CD14-positive monocyte (primary cell): ENCODE measurements at regions not wholly inside any gene's neighbourhood (a gene's known extent, or its start where the extent isn't known, plus 50 kb on each side); places are given as distances from the start of the nearest gene placed in this dataset.
A peak's percentile ranks its signal among the peaks of the same experiment; 100 is the strongest.

Source experiments
- DNase-seq, 3 donors: peaks; one replicate each; pipeline ENCODE4 v3.0.0-alpha.2; 2011 to 2022
- H2AFZ ChIP-seq: 2 replicates; pipeline ENCODE4 v1.6.0; 2012; ENCODE audit warnings: mild to moderate bottlenecking, low read depth, low read length, inconsistent platforms; ENCODE audit not compliant: insufficient read depth, poor library complexity, severe bottlenecking
- H3K27ac ChIP-seq, 2 donors: 1 replicate in 1 of 2; 2 replicates in 1 of 2; pipeline ENCODE4 v1.5.1; 2012 to 2013; ENCODE audit warnings: low read length in 2 of 2, control low read depth in 1 of 2, inconsistent platforms in 1 of 2, low read depth in 1 of 2, mild to moderate bottlenecking in 1 of 2
- H3K27me3 ChIP-seq, 2 donors: one replicate each; pipeline versions ENCODE4 v1.6.0 to v1.6.1; 2011 to 2013; ENCODE audit warnings: low read length in 2 of 2; ENCODE audit not compliant: control insufficient read depth in 2 of 2, insufficient read depth in 2 of 2
- H3K36me3 ChIP-seq, 2 donors: replicated peaks in 1 of 2; 1 replicate in 1 of 2; 2 replicates in 1 of 2; pipeline versions ENCODE4 v1.5.1 to v1.6.1; 2012 to 2013; ENCODE audit warnings: low read length in 2 of 2, control low read depth in 1 of 2, inconsistent platforms in 1 of 2, mild to moderate bottlenecking in 1 of 2; ENCODE audit not compliant: insufficient read depth in 2 of 2, control insufficient read depth in 1 of 2
- H3K4me1 ChIP-seq, 2 donors: 1 replicate in 1 of 2; 2 replicates in 1 of 2; pipeline versions ENCODE4 v1.5.1 to v1.6.1; 2012 to 2013; ENCODE audit warnings: low read length in 2 of 2, control low read depth in 1 of 2, inconsistent platforms in 1 of 2, mild to moderate bottlenecking in 1 of 2, moderate library complexity in 1 of 2; ENCODE audit not compliant: insufficient read depth in 2 of 2, control insufficient read depth in 1 of 2
- H3K4me2 ChIP-seq: replicated peaks from 2 replicates; pipeline ENCODE3; 2012; ENCODE audit warnings: low read length, moderate library complexity, mild to moderate bottlenecking; ENCODE audit not compliant: poor library complexity, severe bottlenecking; ENCODE audit errors: extremely low read depth
- H3K4me3 ChIP-seq, 3 experiments: fragments of 200-600 bp in 1 of 3; sonication (generic) in 1 of 3; replicated peaks in 1 of 3; 1 replicate in 2 of 3; 2 replicates in 1 of 3; pipeline ENCODE4 v1.5.1; 2011 to 2013; ENCODE audit warnings: low read length in 3 of 3, mild to moderate bottlenecking in 3 of 3, control low read depth in 2 of 3, low read depth in 2 of 3, inconsistent platforms in 1 of 3, moderate library complexity in 1 of 3
- H3K79me2 ChIP-seq: 2 replicates; pipeline ENCODE4 v1.6.0; 2012; ENCODE audit warnings: mild to moderate bottlenecking, control low read depth, inconsistent platforms, low read length, moderate library complexity; ENCODE audit not compliant: insufficient read depth
- H3K9ac ChIP-seq: 2 replicates; pipeline ENCODE4 v1.6.0; 2017; ENCODE audit warnings: low read length, mild to moderate bottlenecking; ENCODE audit not compliant: insufficient read depth, poor library complexity, severe bottlenecking
- H3K9me3 ChIP-seq, 2 donors: replicated peaks in 1 of 2; 1 replicate in 1 of 2; 2 replicates in 1 of 2; pipeline versions ENCODE4 v1.5.1 to v1.6.1; 2012 to 2013; ENCODE audit warnings: low read length in 2 of 2, control low read depth in 1 of 2; ENCODE audit not compliant: control insufficient read depth in 1 of 2, insufficient read depth in 1 of 2
- H4K20me1 ChIP-seq: 2 replicates; pipeline ENCODE4 v1.6.0; 2012; ENCODE audit warnings: mild to moderate bottlenecking, low read length, control low read depth, moderate library complexity; ENCODE audit not compliant: insufficient read depth
- H3K27ac Mint-ChIP-seq, 7 donors: one replicate each; pipeline ENCODE4 v1.8.0; 2020; ENCODE audit warnings: mild to moderate bottlenecking in 7 of 7, mixed read lengths in 7 of 7, moderate library complexity in 6 of 7, inconsistent platforms in 2 of 7
- H3K27me3 Mint-ChIP-seq, 3 donors: one replicate each; pipeline ENCODE4 v1.8.0; 2021 to 2022; ENCODE audit warnings: low read depth in 3 of 3, mild to moderate bottlenecking in 3 of 3, mixed read lengths in 3 of 3, moderate library complexity in 3 of 3, inconsistent platforms in 1 of 3
- H3K36me3 Mint-ChIP-seq, 2 donors: one replicate each; pipeline ENCODE4 v1.8.0; 2020; ENCODE audit warnings: mixed read lengths in 2 of 2, inconsistent platforms in 1 of 2, mild to moderate bottlenecking in 1 of 2
- H3K4me1 Mint-ChIP-seq: one replicate; pipeline ENCODE4 v1.8.0; 2020; ENCODE audit warnings: mild to moderate bottlenecking, mixed read lengths
- H3K4me3 Mint-ChIP-seq, 2 donors: one replicate each; pipeline ENCODE4 v1.8.0; 2020; ENCODE audit warnings: mild to moderate bottlenecking in 2 of 2, mixed read lengths in 2 of 2, moderate library complexity in 1 of 2
- H3K9me3 Mint-ChIP-seq, 7 donors: one replicate each; pipeline ENCODE4 v1.8.0; 2020 to 2022; ENCODE audit warnings: mixed read lengths in 7 of 7, mild to moderate bottlenecking in 6 of 7, moderate library complexity in 6 of 7, inconsistent platforms in 2 of 7
- WGBS: methylation state at CpG from one replicate; pipeline ENCODE4 v1.1.5; 2013; ENCODE audit warnings: missing lambda C conversion rate; ENCODE audit not compliant: insufficient coverage; 5-methylcytosine and 5-hydroxymethylcytosine counted together
- intact Hi-C, 2 donors: fragments of 100-400 bp; cut with micrococcal nuclease; formaldehyde crosslinking; loops; one replicate each; pipeline versions ENCODE4 v1.15.0 to v1.15.1; 2023
- TF ChIP-seq, protein P1 (sequence below): fragments of 200-600 bp; IDR thresholded peaks from one replicate; pipeline ENCODE4 v1.8.0; 2022; ENCODE audit warnings: antibody characterized with exemption, mild to moderate bottlenecking

- Histone ChIP-seq H3K79me2 (no peaks in the 10 kb centered on the region), H3K36me3 (no peaks in the 10 kb centered on the region), H3K27me3 (no peaks in the 10 kb centered on the region), H3K9ac (no peak overlapping the region), H2AFZ (no peak overlapping the region), H3K4me2 (no peak overlapping the region), H3K27ac (no peak overlapping the region), H4K20me1 (no peaks in the 10 kb centered on the region), H3K9me3 (peaks cover 0 to 3% of the 10 kb centered on the region in 2 donors), H3K4me1 (no peaks in the 10 kb centered on the region), H3K4me3 (no peak overlapping the region)
- peaks cover 2 to 10% (median 3%) of the 10 kb centered on the region in 7 donors for H3K9me3 Mint-ChIP-seq
- no peak overlapping the region for H3K4me3 Mint-ChIP-seq
- peaks cover 0 to 4% (median 2%) of the 10 kb centered on the region in 3 donors for H3K27me3 Mint-ChIP-seq
- no CpG with 5 or more reads among the region's 7 CpGs for WGBS
- no peak for DNase-seq
- intact Hi-C loops = no loop called here
- TF ChIP-seq, protein P1, sequence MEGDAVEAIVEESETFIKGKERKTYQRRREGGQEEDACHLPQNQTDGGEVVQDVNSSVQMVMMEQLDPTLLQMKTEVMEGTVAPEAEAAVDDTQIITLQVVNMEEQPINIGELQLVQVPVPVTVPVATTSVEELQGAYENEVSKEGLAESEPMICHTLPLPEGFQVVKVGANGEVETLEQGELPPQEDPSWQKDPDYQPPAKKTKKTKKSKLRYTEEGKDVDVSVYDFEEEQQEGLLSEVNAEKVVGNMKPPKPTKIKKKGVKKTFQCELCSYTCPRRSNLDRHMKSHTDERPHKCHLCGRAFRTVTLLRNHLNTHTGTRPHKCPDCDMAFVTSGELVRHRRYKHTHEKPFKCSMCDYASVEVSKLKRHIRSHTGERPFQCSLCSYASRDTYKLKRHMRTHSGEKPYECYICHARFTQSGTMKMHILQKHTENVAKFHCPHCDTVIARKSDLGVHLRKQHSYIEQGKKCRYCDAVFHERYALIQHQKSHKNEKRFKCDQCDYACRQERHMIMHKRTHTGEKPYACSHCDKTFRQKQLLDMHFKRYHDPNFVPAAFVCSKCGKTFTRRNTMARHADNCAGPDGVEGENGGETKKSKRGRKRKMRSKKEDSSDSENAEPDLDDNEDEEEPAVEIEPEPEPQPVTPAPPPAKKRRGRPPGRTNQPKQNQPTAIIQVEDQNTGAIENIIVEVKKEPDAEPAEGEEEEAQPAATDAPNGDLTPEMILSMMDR = no peak
- H3K27ac Mint-ChIP-seq = no peak overlapping the region
- no peaks in the 10 kb centered on the region for H3K36me3 Mint-ChIP-seq
- H3K4me1 Mint-ChIP-seq = no peaks in the 10 kb centered on the region
These were observed 176.8 kb downstream of the HHIPL2 start for GRCh38 chr1:222370913-222371675.

DNA sequence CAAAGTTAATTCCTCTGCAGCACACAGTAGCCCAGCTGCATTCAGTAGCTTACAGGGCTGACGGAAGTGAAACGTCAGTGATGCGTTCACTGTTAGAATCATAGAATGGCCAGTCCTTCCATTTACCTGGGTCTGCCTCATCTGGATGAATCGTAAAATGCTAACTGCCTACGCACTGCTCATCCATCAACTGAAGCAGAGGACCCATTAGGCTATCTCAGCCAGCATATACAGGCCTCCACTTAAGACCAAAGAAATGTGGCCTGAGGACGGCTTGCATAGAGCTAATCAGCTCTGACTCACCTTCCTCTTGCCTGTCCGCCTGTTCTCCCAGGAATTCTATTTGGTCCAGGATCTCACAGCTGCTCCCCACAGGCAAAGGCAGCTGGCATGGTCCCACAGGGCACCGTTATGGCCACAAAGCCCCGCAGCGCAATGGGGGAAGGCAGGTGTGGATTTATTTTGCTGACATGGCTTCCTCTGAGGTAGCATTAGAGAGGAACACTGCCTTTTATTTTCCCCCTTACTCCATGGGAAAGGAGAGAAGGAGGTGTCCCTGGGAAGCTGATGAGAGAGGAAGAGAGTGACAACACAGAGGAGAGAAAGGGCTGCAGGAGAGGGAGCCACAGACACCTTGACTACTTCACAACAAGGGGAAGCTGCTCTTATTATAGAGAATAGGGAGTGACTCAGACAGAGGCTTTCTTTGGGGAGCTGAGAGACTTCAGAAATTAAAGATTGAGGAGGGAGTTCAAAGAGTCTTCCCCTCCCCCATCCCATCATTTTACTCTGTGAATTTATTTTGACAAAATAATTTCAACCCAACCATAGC is 177.6 kb downstream of the HHIPL2 start:
- H4K20me1 ChIP-seq = no peaks in the 10 kb centered on the region
- no peaks in the 10 kb centered on the region for H3K36me3 ChIP-seq
- WGBS = 93% methylated on average over 8 of the region's 10 CpGs
- no peak overlapping the region for H3K4me3 Mint-ChIP-seq
- H3K9me3 ChIP-seq = peaks cover 0 to 3% of the 10 kb centered on the region in 2 donors
- no peaks in the 10 kb centered on the region for H3K27me3 ChIP-seq
- no peak overlapping the region for H3K4me3 ChIP-seq
- intact Hi-C loops = no loop called here
- H2AFZ ChIP-seq = no peak overlapping the region
- no peaks in the 10 kb centered on the region for H3K4me1 Mint-ChIP-seq
- no peaks in the 10 kb centered on the region for H3K4me1 ChIP-seq
- no peak for DNase-seq
- H3K9me3 Mint-ChIP-seq = peaks cover 2 to 10% (median 3%) of the 10 kb centered on the region in 7 donors
- H3K27ac ChIP-seq = no peak overlapping the region
- H3K9ac ChIP-seq = no peak overlapping the region
- H3K79me2 ChIP-seq = no peaks in the 10 kb centered on the region
- H3K4me2 ChIP-seq = no peak overlapping the region
- H3K27me3 Mint-ChIP-seq = peaks cover 0 to 4% (median 2%) of the 10 kb centered on the region in 3 donors
- H3K27ac Mint-ChIP-seq = peak overlapping the region in 1 of 7 donors; percentile 47
- TF ChIP-seq, protein P1 = no peak
- no peaks in the 10 kb centered on the region for H3K36me3 Mint-ChIP-seq
